Heart left ventricle (tissue), 16 donors: ENCODE measurements at regions not wholly inside any gene's neighbourhood (a gene's known extent, or its start where the extent isn't known, plus 50 kb on each side); places are given as distances from the start of the nearest gene placed in this dataset.

ENCODE experiments used
- ATAC-seq, 4 donors: fragments of 200-7000 bp; cut with Tn5 transposase; one replicate each; pipeline ENCODE4 v1.9.1; 2020 to 2022; ENCODE audit warnings: moderate library complexity in 4 of 4, mild to moderate bottlenecking in 3 of 4, moderate number of reproducible peaks in 1 of 4
- DNase-seq, 5 donors: peaks; one replicate each; pipeline ENCODE4 v3.0.0-alpha.2; 2020
- H3K27ac ChIP-seq, 12 donors: fragments of 200-600 bp; sonication (generic) in 4 of 12; one replicate each; pipeline versions ENCODE4 v1.5.0 to v1.8.0; 2016 to 2022; ENCODE audit warnings: mild to moderate bottlenecking in 2 of 12
- H3K27me3 ChIP-seq, 9 donors: fragments of 200-600 bp; sonication (generic) in 2 of 9; one replicate each; pipeline versions ENCODE4 v1.5.1 to v1.8.0; 2016 to 2022; ENCODE audit warnings: mild to moderate bottlenecking in 3 of 9
- H3K36me3 ChIP-seq, 9 donors: fragments of 200-600 bp; sonication (generic) in 2 of 9; one replicate each; pipeline versions ENCODE4 v1.5.0 to v1.8.0; 2018 to 2022; ENCODE audit warnings: mild to moderate bottlenecking in 2 of 9
- H3K4me1 ChIP-seq, 12 donors: fragments of 200-600 bp; sonication (generic) in 4 of 12; one replicate each; pipeline versions ENCODE4 v1.5.0 to v1.8.0; 2016 to 2022; ENCODE audit warnings: mild to moderate bottlenecking in 3 of 12
- H3K4me3 ChIP-seq, 12 donors: fragments of 200-600 bp; sonication (generic) in 4 of 12; one replicate each; pipeline versions ENCODE4 v1.5.0 to v1.8.0; 2017 to 2022; ENCODE audit warnings: mild to moderate bottlenecking in 9 of 12, moderate library complexity in 4 of 12
- H3K9me3 ChIP-seq, 12 donors: fragments of 200-600 bp; sonication (generic) in 4 of 12; one replicate each; pipeline versions ENCODE4 v1.5.0 to v1.8.0; 2016 to 2022; ENCODE audit warnings: mild to moderate bottlenecking in 1 of 12
- CTCF ChIP-seq, 12 donors: fragments of 200-600 bp; sonication (generic) in 4 of 12; IDR thresholded peaks; one replicate each; pipeline versions ENCODE4 v1.5.0 to v1.8.0; 2018 to 2022; ENCODE audit warnings: antibody characterized with exemption in 12 of 12, mild to moderate bottlenecking in 5 of 12
- POLR2A ChIP-seq, 2 donors: fragments of 450-650 bp; IDR thresholded peaks; one replicate each; pipeline ENCODE4 v1.6.1; 2017; ENCODE audit warnings: antibody characterized with exemption in 2 of 2, mild to moderate bottlenecking in 2 of 2, moderate library complexity in 2 of 2
- WGBS, 4 donors: extraction: QIAGEN DNeasy Blood & Tissue Kit in 2 of 4; methylation state at CpG; one replicate each; pipeline versions ENCODE4 v1.1.5 to v1.1.7; 2013 to 2018; 5-methylcytosine and 5-hydroxymethylcytosine counted together
- intact Hi-C, 10 donors: fragments of 100-400 bp; cut with DNase I; formaldehyde crosslinking; loops; one replicate each; pipeline versions ENCODE4 v1.11.1 to v1.14.2; 2022
- donor health status: ischemic (EF 13 %, LVEDD 7.1; RV severe dilation, severe dysfunction).
- donor health status: healthy with polysubstance abuse.
- donor health status: DM: no; HTN: yes; CAD: no.
- donor health status: DM: no; HTN: no; CAD: no.
- donor health status: ischemic (EF 25% LVEDD 6.9; RV normal size, moderate dysfunction).
- donor health status: ischemic (EF 25% LVEDD 5.7; RV mildly dilated, moderate dysfunction).
- donor health status: healthy.
- donor health status: DM: yes; HTN: yes; CAD: no.
- donor health status: ischemic (EF 35%, LVEDD 5.7; RV mildly dilated, moderate dysfunction).
- donor health status: nonischemic (EF 11% LVEDD 7.7; RV severe dilation, severe dysfunction).
- donor health status: DM: yes; HTN: yes; CAD: no.
- donor health status: PGD.
- donor health status: ischemic (EF 29% LVEDD 5.4; RV normal size, mild dysfunction).
- donor health status: nonischemic (EF 23%, LVEDD 6.1; RV moderate dilation, normal function).

- no peaks in the 10 kb centered on the region for H3K27me3 ChIP-seq
- H3K27ac ChIP-seq = no peak overlapping the region
- WGBS, 4 donors = 81 to 94% (median 86%) methylated on average over 1 of the region's 1 CpG
- DNase-seq (no peak), ATAC-seq (no peak)
- intact Hi-C loops = no loop called here
- no peak overlapping the region for H3K4me3 ChIP-seq
- peaks cover 0 to 3% (median 0%) of the 10 kb centered on the region in 12 donors for H3K9me3 ChIP-seq
- H3K4me1 ChIP-seq = no peaks in the 10 kb centered on the region
- TF ChIP-seq CTCF (IDR thresholded peaks at IDR 0.05) = no peak
- TF ChIP-seq POLR2A (IDR thresholded peaks at IDR 0.05) = no peak
- H3K36me3 ChIP-seq = no peaks in the 10 kb centered on the region
Measured at GRCh38 chr4:143118663-143119062, 66.1 kb upstream of the USP38 start.

GRCh38 chr4:143127621-143128020 lies 57.1 kb upstream of the USP38 start:
- no peaks in the 10 kb centered on the region for H3K9me3 ChIP-seq
- H3K27me3 ChIP-seq = no peaks in the 10 kb centered on the region
- ATAC-seq (no peak), DNase-seq (no peak)
- H3K4me1 ChIP-seq = no peaks in the 10 kb centered on the region
- no peak overlapping the region for H3K27ac ChIP-seq
- intact Hi-C loops = no loop called here
- no peak overlapping the region for H3K4me3 ChIP-seq
- H3K36me3 ChIP-seq = no peaks in the 10 kb centered on the region
- TF ChIP-seq POLR2A (IDR thresholded peaks at IDR 0.05) = no peak
- TF ChIP-seq CTCF (IDR thresholded peaks at IDR 0.05) = no peak

GRCh38 chr4:143133977-143134376 lies 50.7 kb upstream of the USP38 start:
- H3K27me3 ChIP-seq = no peaks in the 10 kb centered on the region
- no peak for ATAC-seq
- 0 to 82% (median 17%) methylated on average over 1 of the region's 1 CpG for WGBS, 4 donors
- H3K36me3 ChIP-seq = no peaks in the 10 kb centered on the region
- H3K4me3 ChIP-seq = no peak overlapping the region
- DNase-seq = no peak
- TF ChIP-seq POLR2A (IDR thresholded peaks at IDR 0.05) = no peak
- TF ChIP-seq CTCF (IDR thresholded peaks at IDR 0.05) = no peak
- no peaks in the 10 kb centered on the region for H3K9me3 ChIP-seq
- H3K4me1 ChIP-seq = no peaks in the 10 kb centered on the region
- H3K27ac ChIP-seq = no peak overlapping the region
- intact Hi-C loops = no loop called here
